Iris pigment epithelial cell (primary cell): ENCODE measurements at regions not wholly inside any gene's neighbourhood (a gene's known extent, or its start where the extent isn't known, plus 50 kb on each side); places are given as distances from the start of the nearest gene placed in this dataset.

Source experiments
- DNase-seq: peaks from one replicate; pipeline ENCODE4 v3.0.0-alpha.2; 2011; ENCODE audit warnings: low read depth

GRCh38 chr5:115072266-115073064 lies 97.2 kb downstream of the TRIM36 start:
- no peak for DNase-seq

DNA sequence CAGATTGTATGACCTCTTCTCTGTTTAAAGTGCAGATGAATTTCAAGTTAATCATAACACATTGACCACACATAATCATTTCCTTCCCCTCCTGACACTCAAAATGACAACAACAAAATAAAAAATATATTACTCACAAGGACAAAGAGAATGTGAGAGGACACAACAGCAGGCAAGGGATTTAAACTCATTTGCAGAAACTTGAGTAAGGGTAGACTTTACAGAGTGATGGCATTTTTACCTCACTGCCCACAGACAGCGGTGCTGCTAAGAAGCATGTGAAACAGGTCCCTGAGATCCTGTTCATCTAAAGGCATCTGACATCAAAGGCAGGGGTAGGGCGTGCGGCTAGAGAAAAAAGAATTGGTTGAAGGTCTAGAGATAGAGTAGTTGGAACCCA lies 99.0 kb downstream of the TRIM36 start:
- DNase-seq: no peak

DNA sequence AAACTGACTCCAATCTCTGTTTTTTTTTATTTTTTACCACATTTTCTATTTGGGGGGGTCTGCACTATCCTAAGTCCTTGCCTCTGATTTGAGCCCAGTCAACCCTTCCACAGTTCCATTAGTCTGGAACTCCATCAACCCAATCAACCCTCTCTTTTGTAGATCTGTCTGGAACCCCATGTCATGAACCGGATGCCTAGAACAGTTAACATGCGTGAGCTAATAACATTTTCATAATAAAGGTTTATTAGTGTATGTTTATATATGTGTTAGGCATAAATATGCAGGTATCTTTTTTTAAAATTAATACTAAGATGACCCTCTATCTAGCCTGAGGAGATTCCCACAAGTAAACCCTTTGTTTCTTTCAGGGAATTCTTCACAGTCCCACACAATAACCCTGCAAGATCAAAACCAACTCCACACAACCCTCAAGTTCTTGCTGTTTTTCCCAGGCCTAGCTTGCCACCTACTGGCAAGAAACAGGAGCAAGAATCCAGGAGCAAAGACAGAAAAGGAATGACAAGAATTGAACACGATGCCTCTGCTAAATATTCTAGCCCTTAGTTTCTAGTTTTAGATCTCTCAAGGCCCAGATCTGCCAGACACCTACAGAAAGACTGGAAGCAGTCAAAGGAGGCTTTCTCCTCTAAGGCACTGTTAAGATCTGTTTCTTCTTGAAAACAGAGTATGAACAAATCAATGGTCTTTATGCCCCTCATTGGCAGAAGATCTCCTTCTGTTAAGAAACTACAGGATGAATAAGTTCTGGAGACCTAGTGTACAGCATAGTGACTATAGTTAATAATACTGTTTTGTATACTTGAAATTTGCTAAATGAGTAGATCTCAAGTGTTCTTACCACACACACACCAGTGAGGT lies 100.4 kb downstream of the TRIM36 start:
- peak; percentile 70 for DNase-seq

DNA sequence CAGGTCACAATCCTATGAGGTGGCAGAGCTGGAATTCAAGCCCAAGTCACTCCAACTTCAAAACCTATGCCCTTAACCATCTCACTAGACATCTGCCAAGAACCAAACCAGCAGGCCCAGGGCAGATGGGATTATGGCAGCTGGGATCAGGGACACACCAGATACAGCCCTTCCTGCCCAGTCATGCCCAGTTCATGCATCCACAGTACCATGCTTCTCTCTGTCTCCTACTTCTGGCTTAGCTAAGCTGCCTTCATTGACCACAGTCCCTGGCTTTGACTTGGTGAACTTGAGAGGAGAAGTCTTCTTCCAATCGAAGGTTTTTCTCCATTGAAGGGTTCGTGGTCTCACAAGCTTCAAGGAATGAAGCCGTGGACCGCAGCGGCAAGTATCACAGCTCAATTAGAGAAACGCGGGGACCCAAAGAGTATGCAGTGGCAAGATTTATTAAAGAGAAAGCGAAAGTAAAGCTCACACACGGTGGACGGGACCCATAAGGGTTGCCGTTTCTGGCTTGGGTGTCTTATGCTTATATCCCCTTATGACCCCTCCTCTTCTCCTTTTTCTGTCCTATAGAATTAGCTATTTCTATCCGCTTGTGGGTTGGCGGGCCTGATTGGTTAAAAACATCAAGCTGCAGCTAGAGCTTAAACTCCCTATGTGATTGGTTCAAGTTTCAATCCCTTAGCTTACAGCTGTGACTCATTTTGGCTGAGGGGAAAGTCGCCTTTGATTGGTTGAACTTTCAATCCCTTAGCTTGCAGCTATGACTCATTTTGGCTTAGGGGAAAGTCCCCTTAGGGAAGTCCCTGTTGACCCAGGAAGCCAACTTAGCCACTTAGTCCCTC lies 101.2 kb downstream of the TRIM36 start:
- peak; percentile 40 for DNase-seq

DNA sequence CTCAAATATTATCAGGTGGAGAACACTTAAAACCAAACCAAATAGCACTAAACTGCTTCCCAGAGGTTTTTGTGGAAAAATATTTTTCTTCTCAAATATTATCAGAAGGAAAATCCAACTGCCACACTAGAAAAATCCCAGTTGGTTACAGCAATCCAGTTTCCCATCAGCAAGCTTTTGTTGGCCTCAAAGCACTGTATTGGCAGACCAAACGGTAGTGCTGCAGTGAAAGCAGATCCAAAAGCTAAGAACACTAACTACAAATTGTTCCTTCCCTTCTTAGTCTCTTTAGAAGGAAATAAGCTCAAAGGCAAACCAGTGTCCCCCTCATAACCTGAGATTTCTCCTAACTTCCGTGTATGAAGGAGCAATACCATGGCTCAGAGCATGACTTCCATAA lies 105.3 kb downstream of the TRIM36 start:
- no peak for DNase-seq

- no peak for DNase-seq
Observed at GRCh38 chr5:115054387-115054951, 115.2 kb downstream of the TRIM36 start.

DNA sequence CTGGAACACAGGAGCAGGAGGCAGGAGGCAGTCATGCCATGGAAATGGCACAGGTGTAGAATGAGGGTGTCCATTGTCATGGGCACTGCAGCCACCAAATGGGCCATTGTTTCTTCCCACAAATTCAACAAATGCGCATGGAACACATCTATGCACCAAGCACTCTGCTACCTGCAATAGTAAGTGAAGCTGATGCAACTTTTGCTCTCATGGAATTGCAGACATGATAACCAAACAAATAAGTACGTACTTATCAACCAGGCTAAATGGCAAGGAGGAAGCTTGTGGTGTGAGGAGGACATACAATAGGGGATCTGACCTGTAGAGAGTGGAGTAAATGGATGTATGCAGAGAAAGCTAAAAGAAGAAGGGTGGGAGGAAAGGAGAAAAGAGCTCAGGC lies 116.8 kb downstream of the TRIM36 start:
- DNase-seq: no peak

DNA sequence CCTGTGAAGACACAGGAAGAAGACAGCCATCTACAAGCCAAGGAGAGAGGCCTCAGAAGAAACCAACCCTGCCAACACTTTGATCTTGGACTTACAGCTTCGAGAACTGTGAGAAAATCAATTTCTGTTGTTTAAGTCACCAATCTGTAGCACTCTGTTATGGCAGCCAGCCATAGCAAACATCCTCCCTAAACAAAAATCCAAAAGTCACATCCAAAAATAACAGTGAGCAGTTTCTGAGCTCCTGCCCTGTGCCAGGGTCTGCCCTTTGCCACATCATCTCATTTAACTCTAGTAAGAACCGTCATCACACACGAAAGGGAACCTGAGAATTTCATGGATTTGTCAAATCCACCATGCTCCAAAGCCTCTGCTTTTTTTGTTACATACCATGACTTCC lies 118.8 kb downstream of the TRIM36 start:
- DNase-seq: no peak

- no peak for DNase-seq
Observed at GRCh38 chr5:115033861-115034260, 135.8 kb downstream of the TRIM36 start.

GRCh38 chr5:115028557-115028956 lies 141.2 kb downstream of the TRIM36 start:
- no peak for DNase-seq

GRCh38 chr5:115024922-115025321 lies 144.8 kb downstream of the TRIM36 start:
- no peak for DNase-seq

DNA sequence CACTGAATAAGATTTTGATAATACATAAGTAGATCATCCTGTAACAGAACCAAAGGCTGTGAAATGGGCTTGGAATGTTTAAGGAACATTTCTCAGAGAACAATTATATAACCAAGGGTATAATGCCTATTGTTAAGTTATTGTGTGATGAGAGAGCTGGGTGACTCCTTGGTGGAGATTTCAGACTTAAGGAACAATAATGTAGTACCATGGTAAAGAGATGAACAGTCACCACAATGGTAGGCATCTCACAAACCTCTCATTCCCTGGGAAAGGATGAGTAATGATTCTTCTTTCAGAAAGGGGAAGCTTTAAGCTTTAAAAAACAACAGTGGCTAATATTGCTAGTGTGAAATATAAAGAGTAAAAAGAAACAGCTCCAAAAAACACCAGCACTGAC lies 147.4 kb downstream of the TRIM36 start:
- no peak for DNase-seq

GRCh38 chr5:115016646-115017045 lies 153.1 kb downstream of the TRIM36 start:
- DNase-seq: no peak

GRCh38 chr5:114999176-114999575 lies 170.5 kb downstream of the TRIM36 start:
- no peak for DNase-seq

DNA sequence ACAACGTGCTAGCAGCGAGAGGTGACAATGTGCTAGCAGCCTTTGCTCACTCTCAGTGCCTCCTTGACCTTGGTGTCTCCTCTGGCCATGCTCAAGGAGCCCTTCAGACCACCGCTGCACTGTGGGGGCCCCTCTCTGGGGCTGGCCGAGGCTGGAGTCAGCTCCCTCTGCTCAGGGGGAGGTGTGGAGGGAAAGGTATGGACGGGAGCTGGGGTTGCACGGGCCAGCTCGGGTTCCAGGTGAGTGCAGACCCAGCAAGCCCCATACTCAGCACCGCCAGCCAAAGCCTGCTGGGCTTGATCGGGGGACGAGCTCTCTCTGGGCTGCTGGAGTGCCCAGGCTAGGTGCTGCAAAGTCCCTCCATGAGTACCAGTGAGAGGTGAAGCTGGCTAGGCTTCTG lies 180.2 kb downstream of the TRIM36 start:
- no peak for DNase-seq

GRCh38 chr5:114988096-114988495 lies 181.6 kb downstream of the TRIM36 start:
- no peak for DNase-seq

DNA sequence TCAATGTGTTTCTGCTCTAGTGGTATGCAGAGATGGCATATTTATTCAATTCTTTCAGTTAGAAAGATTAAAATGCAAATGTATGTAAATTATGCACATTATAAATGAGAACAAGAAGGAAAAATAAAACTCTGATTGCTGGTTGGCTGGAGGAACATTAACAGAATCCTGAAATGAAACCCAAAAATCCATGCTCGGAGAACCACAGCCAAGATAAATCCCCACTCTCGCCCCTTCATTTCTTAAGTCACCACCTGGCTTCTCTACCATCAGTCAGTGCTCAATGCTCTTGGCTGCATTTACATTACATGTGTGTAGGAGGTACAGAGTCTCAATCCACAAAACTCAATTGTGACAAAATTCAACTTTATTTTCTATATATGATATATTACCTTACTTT lies 184.9 kb downstream of the TRIM36 start:
- DNase-seq: no peak

- DNase-seq: no peak
Observed at GRCh38 chr5:114981111-114981510, 188.6 kb downstream of the TRIM36 start.

- no peak for DNase-seq
Observed at GRCh38 chr5:114977979-114978573, 191.6 kb downstream of the TRIM36 start.

- no peak for DNase-seq
Observed at GRCh38 chr5:114969482-114969881, 200.2 kb downstream of the TRIM36 start.

DNA sequence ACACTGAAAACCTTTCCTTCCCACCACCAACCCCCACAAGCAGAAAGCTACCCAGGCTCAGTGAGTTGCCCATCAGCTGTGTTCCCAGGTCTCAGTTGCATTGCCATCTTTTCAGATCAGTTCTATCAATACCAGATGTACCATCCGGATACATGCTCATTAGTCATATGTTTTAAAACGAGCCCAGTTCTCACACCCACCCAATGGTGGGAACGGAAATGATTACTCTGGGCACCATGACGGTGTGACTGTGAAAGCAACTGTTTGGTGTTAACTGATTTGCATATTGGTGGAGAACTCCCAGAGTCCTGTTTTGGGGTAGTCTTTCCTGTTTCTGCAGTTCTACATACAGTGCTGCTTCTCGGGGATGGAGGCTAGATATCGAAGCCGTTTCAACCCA lies 212.3 kb downstream of the TRIM36 start:
- no peak for DNase-seq

DNA sequence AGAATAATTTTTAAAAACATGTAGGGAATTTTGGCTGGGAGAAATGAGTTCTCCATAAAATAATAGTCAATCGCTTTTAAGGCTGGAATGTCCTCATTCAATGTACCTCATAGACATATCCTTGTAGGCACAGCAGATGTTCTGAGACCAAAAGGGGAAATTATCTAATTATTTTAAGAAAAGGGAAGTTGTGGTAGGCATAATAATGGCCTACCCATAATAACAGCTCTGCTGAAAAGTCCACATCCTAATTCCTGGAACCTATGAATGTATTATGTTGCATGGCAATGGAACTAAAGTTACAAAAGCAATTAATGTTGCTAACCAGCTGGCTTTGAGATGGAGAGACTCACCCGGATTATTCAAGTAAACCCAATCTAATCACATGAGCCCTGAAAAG lies 216.1 kb downstream of the TRIM36 start:
- no peak for DNase-seq
